PC-3 (cell line): ENCODE measurements at regions not wholly inside any gene's neighbourhood (a gene's known extent, or its start where the extent isn't known, plus 50 kb on each side); places are given as distances from the start of the nearest gene placed in this dataset.

Experiments used
- ATAC-seq: fragments of 200-7000 bp; cut with Tn5 transposase; 2 replicates; pipeline ENCODE4 v1.9.1; 2020; ENCODE audit warnings: mild to moderate bottlenecking, moderate library complexity
- BruUV-seq: library from RNA; stranded (reverse); fragments of 400-500 nt; replicated peaks from 2 replicates; lab custom pipeline; 2021; lab: Mats Ljungman, UMichigan
- CTCF ChIA-PET: fragments of 300-600 bp; sonication (Branson Sonifier 250); formaldehyde crosslinking; loops from one replicate; lab custom pipeline; 2022; ENCODE audit warnings: antibody characterized with exemption; lab: Charles Lee
- POLR2A ChIA-PET: fragments of 300-600 bp; sonication (Branson Sonifier 250); formaldehyde crosslinking; loops from one replicate; lab custom pipeline; 2022; ENCODE audit warnings: antibody characterized with exemption; ENCODE audit not compliant: unreplicated experiment; lab: Charles Lee
- DNase-seq: peaks from one replicate; pipeline ENCODE4 v3.0.0-alpha.2; 2015
- H2AFZ ChIP-seq: fragments of 300-600 bp; sonication (generic); 2 replicates; pipeline ENCODE4 v1.6.0; 2016; ENCODE audit warnings: antibody characterized with exemption, low read length
- H3F3A ChIP-seq: fragments of 300-600 bp; sonication (generic); one replicate; pipeline ENCODE4 v1.6.0; 2017; ENCODE audit warnings: antibody characterized with exemption, low read length, control low read depth, mild to moderate bottlenecking; ENCODE audit not compliant: unreplicated experiment
- H3K27ac ChIP-seq: fragments of 300-600 bp; sonication (generic); 2 replicates; pipeline ENCODE4 v1.5.1; 2016; ENCODE audit warnings: mild to moderate bottlenecking, low read length
- H3K27me3 ChIP-seq: fragments of 300-600 bp; sonication (generic); 2 replicates; pipeline ENCODE4 v1.6.1; 2016; ENCODE audit warnings: low read length, mixed read lengths
- H3K36me3 ChIP-seq: fragments of 300-600 bp; sonication (generic); 2 replicates; pipeline ENCODE4 v1.6.1; 2016; ENCODE audit warnings: low read depth, mixed run types, low read length, mixed read lengths
- H3K4me1 ChIP-seq: fragments of 300-600 bp; sonication (generic); 2 replicates; pipeline ENCODE4 v1.5.1; 2016; ENCODE audit warnings: low read length; ENCODE audit not compliant: insufficient read depth
- H3K4me2 ChIP-seq: fragments of 300-600 bp; sonication (generic); 2 replicates; pipeline ENCODE4 v1.6.0; 2016; ENCODE audit warnings: low read length
- H3K4me3 ChIP-seq: fragments of 300-600 bp; sonication (generic); 2 replicates; pipeline ENCODE4 v1.5.1; 2016; ENCODE audit warnings: mild to moderate bottlenecking, low read length, mixed read lengths
- H3K79me2 ChIP-seq: fragments of 300-600 bp; sonication (generic); 2 replicates; pipeline ENCODE4 v1.6.1; 2017; ENCODE audit warnings: low read length, mixed read lengths
- H3K9ac ChIP-seq: fragments of 300-600 bp; sonication (generic); 2 replicates; pipeline ENCODE4 v1.6.0; 2016; ENCODE audit warnings: mild to moderate bottlenecking, low read length
- H3K9me2 ChIP-seq: fragments of 300-600 bp; sonication (generic); replicated peaks from 2 replicates; pipeline ENCODE4 v1.6.1; 2016; ENCODE audit warnings: mixed run types, low read length, mixed read lengths
- H3K9me3 ChIP-seq: fragments of 300-600 bp; sonication (generic); 2 replicates; pipeline ENCODE4 v1.6.1; 2016; ENCODE audit warnings: low read length, mixed read lengths
- H4K20me1 ChIP-seq: fragments of 300-600 bp; sonication (generic); 2 replicates; pipeline ENCODE4 v1.6.1; 2016; ENCODE audit warnings: low read length, mixed read lengths
- EZH2 ChIP-seq: fragments of 300-600 bp; sonication (generic); IDR thresholded peaks from one replicate; pipeline ENCODE4 v1.6.1; 2017; ENCODE audit warnings: antibody characterized with exemption, mild to moderate bottlenecking, low read length; ENCODE audit not compliant: unreplicated experiment
- EZH2phosphoT487 ChIP-seq: fragments of 300-600 bp; sonication (generic); IDR thresholded peaks from 2 replicates; pipeline ENCODE4 v1.6.1; 2018; ENCODE audit warnings: mild to moderate bottlenecking, antibody characterized with exemption, low read length, borderline replicate concordance
- intact Hi-C: fragments of 100-400 bp; cut with micrococcal nuclease; formaldehyde crosslinking; loops from 2 replicates; pipeline ENCODE4 v1.9.0; 2023
- TF ChIP-seq, protein P1 (sequence below): fragments of 300-600 bp; sonication (generic); conservative IDR thresholded peaks from 2 replicates; pipeline ENCODE4 v1.5.1; 2017; ENCODE audit warnings: antibody characterized with exemption, low read depth, mild to moderate bottlenecking, low read length

DNA sequence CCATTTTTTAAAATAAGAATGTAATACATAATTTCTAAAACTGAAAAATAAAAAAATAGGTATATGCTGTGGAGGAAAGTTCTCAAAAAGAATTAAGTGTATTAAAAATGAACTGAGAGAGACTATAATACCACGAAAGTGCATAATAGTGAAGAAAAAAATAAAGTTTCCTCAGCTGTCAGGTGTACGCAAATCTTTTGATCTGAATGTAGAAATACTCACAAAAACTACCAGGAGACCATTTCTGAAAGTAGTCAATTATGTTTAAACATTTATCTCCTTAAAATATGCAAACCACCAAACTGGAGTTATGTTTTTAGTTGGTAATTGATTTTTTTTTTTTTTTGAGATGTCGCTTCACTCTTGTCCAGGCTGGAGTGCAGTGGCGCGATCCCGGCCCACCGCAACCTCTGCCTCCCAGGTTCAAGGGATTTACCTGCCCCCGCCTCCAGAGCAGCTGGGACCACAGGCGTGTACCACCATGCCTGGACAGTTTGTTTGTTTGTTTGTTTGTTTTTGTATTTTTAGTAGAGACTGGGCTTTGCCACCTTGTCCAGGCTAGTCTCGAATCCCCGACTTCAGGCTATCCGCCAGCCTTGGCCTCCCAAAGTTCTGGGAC lies 1169.2 kb upstream of the B3GALT2 start:
- DNase-seq, result no peak
- intact Hi-C loops, result no loop called here

DNA sequence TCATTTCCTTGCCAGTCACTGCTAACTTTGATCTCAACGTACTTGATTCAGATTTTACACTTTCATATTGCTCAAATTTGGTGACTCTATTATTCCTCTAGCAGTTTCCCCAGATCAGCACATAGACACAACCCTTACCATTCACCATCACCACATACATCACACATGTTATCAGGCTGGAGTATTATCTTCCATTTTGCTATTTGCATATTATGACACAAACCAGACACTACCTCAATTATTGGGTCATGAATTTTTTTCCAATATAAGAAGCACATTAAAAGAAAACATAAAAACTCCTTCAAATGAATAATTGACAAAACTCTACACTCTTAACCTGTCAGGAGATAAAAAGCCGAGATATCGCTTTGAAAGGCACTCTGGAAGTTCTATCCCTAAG lies 1166.7 kb upstream of the B3GALT2 start:
- Histone ChIP-seq H3K4me1 (no peaks in the 10 kb centered on the region), H3K27ac (no peak overlapping the region), H3K4me2 (no peak overlapping the region), H3K9me3 (no peaks in the 10 kb centered on the region), H3K79me2 (no peaks in the 10 kb centered on the region), H2AFZ (no peak overlapping the region), H3K4me3 (no peak overlapping the region), H3K9ac (no peak overlapping the region), H3F3A (no peaks in the 10 kb centered on the region), H4K20me1 (no peaks in the 10 kb centered on the region), H3K27me3 (no peaks in the 10 kb centered on the region), H3K9me2 (no peaks in the 10 kb centered on the region), H3K36me3 (no peaks in the 10 kb centered on the region)
- TF ChIP-seq, protein P1, sequence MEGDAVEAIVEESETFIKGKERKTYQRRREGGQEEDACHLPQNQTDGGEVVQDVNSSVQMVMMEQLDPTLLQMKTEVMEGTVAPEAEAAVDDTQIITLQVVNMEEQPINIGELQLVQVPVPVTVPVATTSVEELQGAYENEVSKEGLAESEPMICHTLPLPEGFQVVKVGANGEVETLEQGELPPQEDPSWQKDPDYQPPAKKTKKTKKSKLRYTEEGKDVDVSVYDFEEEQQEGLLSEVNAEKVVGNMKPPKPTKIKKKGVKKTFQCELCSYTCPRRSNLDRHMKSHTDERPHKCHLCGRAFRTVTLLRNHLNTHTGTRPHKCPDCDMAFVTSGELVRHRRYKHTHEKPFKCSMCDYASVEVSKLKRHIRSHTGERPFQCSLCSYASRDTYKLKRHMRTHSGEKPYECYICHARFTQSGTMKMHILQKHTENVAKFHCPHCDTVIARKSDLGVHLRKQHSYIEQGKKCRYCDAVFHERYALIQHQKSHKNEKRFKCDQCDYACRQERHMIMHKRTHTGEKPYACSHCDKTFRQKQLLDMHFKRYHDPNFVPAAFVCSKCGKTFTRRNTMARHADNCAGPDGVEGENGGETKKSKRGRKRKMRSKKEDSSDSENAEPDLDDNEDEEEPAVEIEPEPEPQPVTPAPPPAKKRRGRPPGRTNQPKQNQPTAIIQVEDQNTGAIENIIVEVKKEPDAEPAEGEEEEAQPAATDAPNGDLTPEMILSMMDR, result no peak
- TF ChIP-seq EZH2, result no peak
- TF ChIP-seq EZH2phosphoT487, result no peak
- ATAC-seq (no peak), DNase-seq (no peak)
- CTCF ChIA-PET, result no interaction called here
- no TSS peak for BruUV-seq
- intact Hi-C loops, result no loop called here
- POLR2A ChIA-PET, result no interaction called here

More for the DNA sequence above, 1169.2 kb upstream of the B3GALT2 start:
- Histone ChIP-seq H3F3A (no peaks in the 10 kb centered on the region), H3K9me2 (no peaks in the 10 kb centered on the region), H3K9me3 (no peaks in the 10 kb centered on the region), H3K9ac (no peak overlapping the region), H3K4me1 (no peaks in the 10 kb centered on the region), H3K79me2 (no peaks in the 10 kb centered on the region), H3K4me3 (no peak overlapping the region), H3K36me3 (no peaks in the 10 kb centered on the region), H3K27ac (no peak overlapping the region), H3K4me2 (no peak overlapping the region), H3K27me3 (no peaks in the 10 kb centered on the region), H2AFZ (no peak overlapping the region), H4K20me1 (no peaks in the 10 kb centered on the region)
- TF ChIP-seq EZH2phosphoT487, result no peak
- TF ChIP-seq, protein P1, result no peak
- TF ChIP-seq EZH2, result no peak
- BruUV-seq, result no TSS peak
- no peak for ATAC-seq
- POLR2A ChIA-PET, result no interaction called here
- CTCF ChIA-PET, result no interaction called here

DNA sequence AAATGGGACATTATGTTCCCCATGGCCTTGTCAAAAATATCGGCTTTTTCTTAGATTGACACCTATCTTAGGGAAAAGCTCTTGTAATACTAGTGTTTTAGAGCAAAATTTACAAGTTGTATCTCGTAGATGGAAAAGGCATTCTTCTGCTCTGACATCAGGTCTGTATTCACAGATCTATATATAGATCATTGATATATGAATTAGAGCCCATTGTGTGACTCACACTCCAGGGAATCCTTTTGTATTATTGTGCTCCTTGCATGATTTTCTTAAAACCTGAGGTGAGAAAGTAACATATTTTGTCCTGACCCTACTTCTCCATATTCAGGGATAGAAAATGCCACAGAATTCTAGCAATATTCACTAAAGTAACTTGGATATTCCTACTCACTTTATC lies 1160.8 kb upstream of the B3GALT2 start:
- ChIA-PET CTCF (no interaction called here), POLR2A (no interaction called here)
- Histone ChIP-seq H4K20me1 (no peaks in the 10 kb centered on the region), H3K4me3 (no peak overlapping the region), H3K4me2 (no peak overlapping the region), H3K27me3 (no peaks in the 10 kb centered on the region), H2AFZ (no peak overlapping the region), H3K27ac (no peak overlapping the region), H3K9me3 (no peaks in the 10 kb centered on the region), H3K36me3 (no peaks in the 10 kb centered on the region), H3K9ac (no peak overlapping the region), H3K4me1 (no peaks in the 10 kb centered on the region), H3F3A (no peaks in the 10 kb centered on the region), H3K79me2 (no peaks in the 10 kb centered on the region), H3K9me2 (no peaks in the 10 kb centered on the region)
- no peak for DNase-seq
- BruUV-seq, result no TSS peak
- TF ChIP-seq EZH2phosphoT487 (no peak), EZH2 (no peak)
- TF ChIP-seq, protein P1, result no peak
- intact Hi-C loops, result no loop called here
- no peak for ATAC-seq
